ENCODE measurements at regions not wholly inside any gene's neighbourhood (a gene's known extent, or its start where the extent isn't known, plus 50 kb on each side); places are given as distances from the start of the nearest gene placed in this dataset.

GRCh38 chr22:22374163-22374562 is 129.6 kb downstream of the VPREB1 start:
- no peak for TF ChIP-seq EZH2 (IDR thresholded peaks at IDR 0.05; ENCODE audit: borderline replicate concordance, insufficient read depth, low read depth, low read length, poor library complexity, severe bottlenecking)
- no peak for TF ChIP-seq CTCF (IDR thresholded peaks at IDR 0.05)
